Colonic mucosa (tissue), 4 donors: ENCODE measurements at regions not wholly inside any gene's neighbourhood (a gene's known extent, or its start where the extent isn't known, plus 50 kb on each side); places are given as distances from the start of the nearest gene placed in this dataset.

Source experiments
- DNase-seq: peaks from one replicate; pipeline ENCODE4 v3.0.0-alpha.2; 2020
- H3K27ac ChIP-seq: fragments of 200-600 bp; one replicate; pipeline ENCODE4 v1.8.0; 2021
- H3K27me3 ChIP-seq: fragments of 200-600 bp; one replicate; pipeline ENCODE4 v1.8.0; 2021
- H3K36me3 ChIP-seq: fragments of 200-600 bp; one replicate; pipeline ENCODE4 v1.8.0; 2021
- H3K4me1 ChIP-seq: fragments of 200-600 bp; one replicate; pipeline ENCODE4 v1.8.0; 2021; ENCODE audit warnings: mild to moderate bottlenecking
- H3K4me3 ChIP-seq: fragments of 200-600 bp; one replicate; pipeline ENCODE4 v1.8.0; 2021
- H3K9ac ChIP-seq, 2 donors: one replicate each; pipeline ENCODE4 v1.7.0; 2013; ENCODE audit warnings: control low read depth in 2 of 2, low read depth in 2 of 2, low read length in 2 of 2
- H3K9me3 ChIP-seq: fragments of 200-600 bp; one replicate; pipeline ENCODE4 v1.8.0; 2021
- CTCF ChIP-seq: fragments of 200-600 bp; IDR thresholded peaks from one replicate; pipeline ENCODE4 v1.8.0; 2022; ENCODE audit warnings: antibody characterized with exemption, mild to moderate bottlenecking
- intact Hi-C: fragments of 100-400 bp; cut with DNase I; formaldehyde crosslinking; loops from one replicate; pipeline ENCODE4 v1.14.1; 2022
- donor health status: healthy.
- donor health status: DM: no; HTN: no; CAD: no.
- donor health status: DM: no; HTN: no; CAD: no.

DNA sequence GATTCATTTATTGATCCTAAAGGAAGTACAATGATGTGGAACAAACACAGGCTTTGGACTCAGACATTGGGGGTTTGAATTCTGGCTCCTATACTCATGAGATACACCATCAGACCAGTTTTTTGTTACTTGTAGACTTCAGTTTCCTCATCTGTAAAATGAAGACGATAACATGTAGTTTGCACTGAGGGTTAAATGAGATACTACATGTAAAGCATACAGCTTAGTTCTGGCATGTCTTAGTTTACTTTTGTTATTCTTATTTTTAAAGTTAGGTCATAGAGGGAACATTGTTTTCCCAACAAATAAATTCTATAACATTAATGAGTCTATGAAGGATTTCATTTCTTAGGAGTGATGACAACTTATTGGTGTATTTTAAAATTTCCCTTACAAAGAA is 183.5 kb upstream of the FAM3C start:
- H3K4me3 ChIP-seq, result no peak overlapping the region
- no peak overlapping the region for H3K27ac ChIP-seq
- no peaks in the 10 kb centered on the region for H3K9me3 ChIP-seq
- H3K9ac ChIP-seq, result no peak overlapping the region
- TF ChIP-seq CTCF, result no peak
- DNase-seq, result no peak
- no peaks in the 10 kb centered on the region for H3K27me3 ChIP-seq
- intact Hi-C loops, result no loop called here
- no peaks in the 10 kb centered on the region for H3K36me3 ChIP-seq
- no peaks in the 10 kb centered on the region for H3K4me1 ChIP-seq

DNA sequence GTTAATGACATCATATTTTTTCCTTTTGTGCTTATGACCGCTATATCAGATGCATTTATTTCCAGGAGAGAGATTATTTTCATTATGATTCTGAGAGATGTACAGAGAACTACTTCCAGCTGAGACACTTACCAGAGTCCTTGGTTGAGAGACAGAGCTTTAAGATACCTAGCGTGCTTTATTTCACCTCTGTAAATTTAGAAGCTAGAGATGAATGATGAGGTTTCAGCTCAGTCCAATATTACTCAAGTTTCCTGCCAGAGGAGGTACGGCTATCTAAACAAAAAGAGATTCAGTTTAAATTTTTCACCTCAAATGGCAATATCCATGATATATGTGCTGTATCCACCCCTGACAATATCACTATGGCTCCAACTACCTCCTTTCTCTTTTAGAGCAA is 182.6 kb upstream of the FAM3C start:
- no peak for TF ChIP-seq CTCF
- intact Hi-C loops, result no loop called here

DNA sequence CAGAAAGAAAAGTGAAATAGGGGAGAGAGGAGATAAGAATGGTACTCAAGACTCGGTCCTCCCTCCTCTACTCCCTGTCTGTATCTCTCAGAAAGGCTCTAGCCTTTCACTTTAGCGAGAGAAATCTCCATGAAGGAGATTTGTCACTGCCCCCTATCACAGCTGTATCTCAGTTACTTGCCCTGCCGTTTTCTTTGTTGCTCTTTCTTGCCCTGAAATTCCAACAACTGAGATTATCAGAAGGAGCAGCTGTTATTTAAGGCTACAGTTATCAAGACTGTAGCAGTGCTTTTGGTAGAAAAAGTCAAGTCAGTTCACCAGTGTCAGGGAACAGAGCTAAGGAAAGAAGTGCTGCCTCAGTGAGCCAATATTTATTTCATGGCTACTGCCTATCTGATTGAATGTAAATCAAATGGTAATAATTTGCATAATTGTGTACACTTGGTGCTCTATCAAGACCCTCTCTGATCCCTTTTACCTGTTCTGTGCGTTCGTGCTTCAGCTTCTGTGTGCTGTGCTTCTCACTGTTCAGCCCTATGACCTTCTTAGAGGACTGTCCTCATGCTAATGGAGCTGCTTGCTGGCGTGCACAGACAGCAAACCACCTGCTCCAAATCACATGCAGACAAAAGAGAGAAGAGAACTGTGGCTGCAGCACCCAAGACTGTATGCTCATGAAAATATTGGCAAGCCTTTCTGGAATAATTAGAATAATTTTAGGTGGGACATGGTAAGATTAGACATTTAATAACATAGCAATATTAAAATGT is 180.2 kb upstream of the FAM3C start:
- no peaks in the 10 kb centered on the region for H3K4me1 ChIP-seq
- H3K36me3 ChIP-seq, result no peaks in the 10 kb centered on the region
- H3K9ac ChIP-seq, result no peak overlapping the region
- H3K27ac ChIP-seq, result no peak overlapping the region
- H3K27me3 ChIP-seq, result no peaks in the 10 kb centered on the region
- no peak for DNase-seq
- intact Hi-C loops, result no loop called here
- no peak for TF ChIP-seq CTCF
- no peaks in the 10 kb centered on the region for H3K9me3 ChIP-seq
- no peak overlapping the region for H3K4me3 ChIP-seq

More for the DNA sequence above, 182.6 kb upstream of the FAM3C start:
- no peaks in the 10 kb centered on the region for H3K27me3 ChIP-seq
- no peak for DNase-seq
- no peaks in the 10 kb centered on the region for H3K36me3 ChIP-seq
- H3K4me3 ChIP-seq, result no peak overlapping the region
- no peaks in the 10 kb centered on the region for H3K9me3 ChIP-seq
- no peak overlapping the region for H3K27ac ChIP-seq
- H3K9ac ChIP-seq, result no peak overlapping the region
- H3K4me1 ChIP-seq, result no peaks in the 10 kb centered on the region

GRCh38 chr7:121575194-121575765 is 179.2 kb upstream of the FAM3C start:
- H3K4me1 ChIP-seq, result no peaks in the 10 kb centered on the region
- H3K9ac ChIP-seq, result no peak overlapping the region
- no peaks in the 10 kb centered on the region for H3K9me3 ChIP-seq
- no peaks in the 10 kb centered on the region for H3K36me3 ChIP-seq
- no peak for TF ChIP-seq CTCF
- no peak for DNase-seq
- H3K27me3 ChIP-seq, result no peaks in the 10 kb centered on the region
- intact Hi-C loops, result no loop called here
- H3K4me3 ChIP-seq, result no peak overlapping the region
- H3K27ac ChIP-seq, result no peak overlapping the region

GRCh38 chr7:121574109-121574508 is 178.0 kb upstream of the FAM3C start:
- no peak for TF ChIP-seq CTCF
- Histone ChIP-seq H3K27me3 (no peaks in the 10 kb centered on the region), H3K4me1 (no peaks in the 10 kb centered on the region), H3K27ac (no peak overlapping the region), H3K36me3 (no peaks in the 10 kb centered on the region), H3K9ac (no peak overlapping the region), H3K4me3 (no peak overlapping the region), H3K9me3 (no peaks in the 10 kb centered on the region)
- intact Hi-C loops, result no loop called here
- no peak for DNase-seq
